A673 (cell line): ENCODE measurements at regions not wholly inside any gene's neighbourhood (a gene's known extent, or its start where the extent isn't known, plus 50 kb on each side); places are given as distances from the start of the nearest gene placed in this dataset.

Experiments
- CTCF ChIP-seq: fragments of 300-800, 200-600 bp; sonication (generic); conservative IDR thresholded peaks from 2 replicates; pipeline ENCODE4 v1.5.1; 2017; ENCODE audit warnings: low read depth, mild to moderate bottlenecking, antibody characterized with exemption, low read length, moderate library complexity, mixed read lengths
- EZH2 ChIP-seq: fragments of 200-600 bp; sonication (generic); IDR thresholded peaks from 2 replicates; pipeline ENCODE4 v1.6.1; 2017; ENCODE audit warnings: borderline replicate concordance, low read depth, mild to moderate bottlenecking, mixed read lengths, antibody characterized with exemption, low read length; ENCODE audit not compliant: poor library complexity, severe bottlenecking

GRCh38 chr19:20271215-20271926, 104.4 kb downstream of the ZNF486 start:
- TF ChIP-seq CTCF, result no peak
- no peak for TF ChIP-seq EZH2
